Stimulated activated CD4-positive, alpha-beta T cell treated with anti-CD3 and anti-CD28 coated beads, TNF-alpha, amount 100 ng/mL, for 4 hours (primary cell): ENCODE measurements at regions not wholly inside any gene's neighbourhood (a gene's known extent, or its start where the extent isn't known, plus 50 kb on each side); places are given as distances from the start of the nearest gene placed in this dataset.

Experiments used
- DNase-seq, 3 experiments: peaks; one replicate each; pipeline ENCODE4 v3.0.0-alpha.2; 2020; ENCODE audit warnings: low read depth in 3 of 3

- no peak for DNase-seq
Observed at GRCh38 chr16:86362155-86362849, 148.0 kb upstream of the FOXF1 start.

DNA sequence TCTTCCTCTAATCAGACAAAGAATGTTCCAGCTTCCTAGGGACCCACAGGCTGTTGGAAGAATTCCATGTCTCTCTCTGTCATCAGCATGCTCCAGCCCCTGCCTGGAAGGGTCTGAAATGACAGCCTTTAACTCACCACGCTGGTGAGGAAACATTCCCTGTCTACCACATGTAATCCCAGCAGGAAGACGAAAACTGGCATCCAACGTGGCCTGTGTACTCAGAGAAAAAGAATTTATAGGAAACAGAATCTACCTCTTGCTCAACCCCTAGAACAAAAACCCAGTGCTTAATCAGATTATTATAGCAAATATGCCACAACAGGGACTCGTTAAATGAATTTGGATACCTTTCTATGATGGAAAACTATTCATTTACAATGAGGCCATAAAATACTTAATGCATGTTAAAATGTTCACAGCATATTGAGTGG is 147.3 kb upstream of the FOXF1 start:
- no peak for DNase-seq

DNA sequence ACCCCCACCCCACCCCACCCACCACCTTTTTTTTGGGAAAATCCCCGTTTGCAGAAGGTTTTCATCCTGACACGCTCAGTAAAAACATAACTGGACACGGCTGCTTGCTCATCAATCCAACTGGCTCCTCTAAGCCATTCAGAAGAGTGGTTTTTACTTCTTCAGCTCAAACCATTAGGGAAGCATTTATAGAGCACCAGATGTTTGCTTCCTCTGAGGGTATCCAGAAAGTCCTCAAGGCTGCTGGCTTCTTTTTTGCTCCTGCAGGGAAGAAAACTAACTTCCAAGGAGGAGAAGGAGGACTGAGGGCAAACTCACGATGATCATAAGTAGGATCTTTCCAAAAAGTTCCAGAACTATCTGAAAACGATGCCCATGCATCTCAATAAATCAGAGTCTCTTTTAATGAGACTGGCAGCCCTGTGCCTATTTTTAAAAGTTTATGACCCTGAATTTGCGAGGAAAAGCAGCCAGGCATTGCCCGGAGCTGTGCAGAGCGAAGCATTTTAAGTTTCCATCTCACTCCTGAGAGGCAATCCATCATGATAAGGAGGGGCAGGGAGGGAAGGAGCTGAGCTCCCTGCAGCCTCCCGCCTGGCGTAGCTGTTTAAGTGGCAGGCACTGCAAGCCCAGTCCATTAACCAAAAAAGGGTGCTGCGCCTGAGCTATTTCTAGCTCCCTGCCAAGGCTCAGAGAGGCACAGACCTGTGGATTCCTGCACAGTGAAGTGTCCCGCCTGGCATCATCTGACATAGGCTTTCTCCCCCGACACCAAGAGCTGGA is 146.3 kb upstream of the FOXF1 start:
- DNase-seq: no peak

- no peak for DNase-seq
Observed at GRCh38 chr16:86364653-86365380, 145.5 kb upstream of the FOXF1 start.

DNA sequence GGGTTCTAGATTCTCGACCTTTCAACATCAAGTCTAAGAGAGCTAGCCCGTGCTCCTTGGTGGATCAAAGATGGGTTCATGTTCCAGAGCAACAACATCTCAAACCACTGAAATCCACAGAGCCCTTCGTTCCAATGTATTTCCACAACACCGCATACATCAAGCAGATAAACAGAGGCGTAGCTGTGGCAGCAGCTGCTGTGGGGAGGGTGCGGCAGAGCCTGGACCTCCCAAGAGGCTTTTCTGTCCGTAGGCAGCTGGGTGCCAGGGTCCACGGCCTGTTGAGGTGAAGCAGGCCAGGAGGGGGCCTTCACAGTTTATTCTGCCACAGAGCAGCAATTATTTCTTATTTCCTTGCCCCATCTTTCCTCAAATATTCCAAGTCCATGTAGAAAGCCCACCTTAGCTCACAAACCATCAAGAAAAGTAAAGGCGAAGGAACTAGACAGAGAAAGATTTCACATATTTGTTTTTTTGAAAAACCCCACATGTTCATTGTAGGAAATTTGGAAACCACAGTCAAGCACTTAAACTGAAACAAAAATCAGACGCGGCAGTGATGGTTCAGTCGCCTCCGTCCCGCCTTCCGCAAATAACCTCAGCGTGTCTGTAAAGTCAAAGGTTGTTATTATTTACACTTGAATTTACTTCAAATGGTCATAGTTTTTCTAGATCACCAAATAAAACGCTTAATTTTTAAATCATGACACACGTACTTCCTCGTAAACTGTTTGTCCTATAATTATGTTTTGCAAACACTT is 144.6 kb upstream of the FOXF1 start:
- DNase-seq: no peak

DNA sequence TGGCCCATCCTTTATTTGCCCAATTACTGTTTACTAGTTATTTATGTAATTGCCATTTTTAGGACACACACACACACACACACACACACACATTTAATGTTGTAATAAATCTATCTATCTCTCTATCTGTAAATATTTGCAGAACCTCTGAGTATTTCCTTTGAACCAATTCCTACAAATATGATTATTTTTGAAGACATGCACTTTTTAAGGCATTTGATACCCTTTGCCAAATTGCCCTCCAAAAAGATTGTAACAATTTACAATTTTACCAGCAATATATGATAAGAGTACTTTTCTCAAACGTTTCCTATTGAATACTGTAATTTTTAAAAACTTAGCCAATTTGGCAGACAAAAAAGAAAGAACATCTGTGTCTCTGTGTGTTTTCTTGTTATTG is 143.8 kb upstream of the FOXF1 start:
- DNase-seq: no peak

DNA sequence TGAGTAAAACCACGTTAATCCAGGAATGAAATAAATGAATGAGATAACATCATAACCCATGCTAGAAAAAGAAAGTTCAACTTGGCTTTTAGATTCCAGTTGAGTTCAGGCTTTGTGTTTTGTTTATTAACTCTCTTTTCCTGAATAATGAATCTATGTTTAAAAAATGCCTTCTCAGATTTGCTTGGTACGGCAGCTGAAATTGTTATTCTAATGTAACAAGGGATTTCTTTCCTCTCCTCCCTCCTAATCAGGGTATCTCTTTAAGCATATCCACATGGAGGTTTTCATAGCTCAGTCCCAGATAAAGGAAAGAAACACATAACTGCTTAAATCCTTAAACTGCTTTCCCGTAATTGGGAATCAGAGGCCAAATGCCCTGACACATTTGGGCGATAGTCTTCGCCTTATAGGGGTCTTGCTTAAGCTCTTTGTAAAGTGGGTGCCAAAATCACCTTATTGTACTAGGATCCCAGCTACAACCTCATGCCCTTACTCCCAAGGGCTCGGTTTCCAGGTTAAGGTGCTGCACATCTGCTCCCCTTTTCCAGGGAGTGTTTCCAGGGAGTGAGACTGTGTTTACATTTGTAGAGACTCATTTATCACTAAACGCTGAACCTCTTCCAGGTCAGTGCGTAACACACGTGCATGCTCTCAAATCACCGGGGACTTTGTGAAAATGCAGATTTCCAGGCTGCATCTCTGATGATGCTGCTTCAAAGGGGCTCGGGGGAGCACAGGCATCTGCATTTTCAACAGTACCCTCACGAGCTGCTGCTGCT is 142.8 kb upstream of the FOXF1 start:
- DNase-seq: no peak

GRCh38 chr16:86368261-86368660 is 142.1 kb upstream of the FOXF1 start:
- DNase-seq: no peak

GRCh38 chr16:86370062-86370461 is 140.3 kb upstream of the FOXF1 start:
- DNase-seq: no peak

DNA sequence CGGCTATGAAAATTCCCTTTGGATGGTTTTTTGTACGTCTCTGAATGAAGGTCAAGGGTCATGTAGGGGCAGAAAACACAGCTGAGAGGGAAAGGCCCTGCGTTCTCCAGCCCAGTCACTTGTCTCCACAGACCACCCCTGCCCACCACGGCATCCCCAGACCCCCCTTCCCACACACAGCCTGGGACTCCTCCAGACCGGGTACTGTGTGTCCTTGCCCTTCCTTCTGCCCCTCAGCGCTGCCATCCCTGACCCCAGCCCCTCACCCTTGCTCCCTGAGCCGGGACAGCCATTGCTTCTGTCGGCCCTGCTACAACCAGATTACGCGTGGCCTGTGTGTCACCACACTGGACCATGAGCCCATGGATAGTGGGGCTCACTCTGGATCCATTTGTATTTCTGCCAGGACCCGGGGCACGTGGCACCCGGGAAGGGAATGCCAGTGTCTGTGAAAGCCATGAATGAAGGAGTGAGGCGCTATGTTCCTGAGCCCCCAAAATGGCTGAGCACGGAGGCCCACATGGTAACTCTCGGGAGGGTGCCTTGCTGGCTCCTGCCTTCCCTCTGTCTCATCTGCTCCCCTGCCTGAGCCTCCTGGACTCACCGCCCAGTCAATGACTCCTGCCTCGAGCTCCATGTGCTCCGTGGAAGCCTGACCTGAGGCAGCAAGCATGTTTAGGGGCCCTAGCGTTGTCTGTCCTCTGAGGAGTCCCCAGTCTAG is 139.1 kb upstream of the FOXF1 start:
- DNase-seq: no peak

DNA sequence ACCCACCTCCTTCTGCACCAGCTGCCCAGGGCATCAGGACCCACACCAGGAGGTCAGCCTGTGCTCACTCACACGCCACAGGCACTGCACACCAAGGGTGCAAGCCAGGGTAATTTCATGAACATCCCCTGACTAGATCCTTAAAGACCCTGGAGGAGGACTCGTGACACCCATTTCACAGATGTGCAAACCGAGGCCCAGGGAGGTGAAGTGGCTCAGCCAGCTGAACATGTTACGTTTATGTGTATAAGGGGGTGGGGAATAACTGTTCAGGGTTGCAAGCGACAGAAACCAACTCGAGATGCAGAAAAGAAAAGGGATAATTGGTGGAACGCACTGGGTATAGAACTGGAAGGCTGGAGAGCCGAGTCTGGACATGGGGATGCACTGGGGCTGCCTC is 138.1 kb upstream of the FOXF1 start:
- no peak for DNase-seq

DNA sequence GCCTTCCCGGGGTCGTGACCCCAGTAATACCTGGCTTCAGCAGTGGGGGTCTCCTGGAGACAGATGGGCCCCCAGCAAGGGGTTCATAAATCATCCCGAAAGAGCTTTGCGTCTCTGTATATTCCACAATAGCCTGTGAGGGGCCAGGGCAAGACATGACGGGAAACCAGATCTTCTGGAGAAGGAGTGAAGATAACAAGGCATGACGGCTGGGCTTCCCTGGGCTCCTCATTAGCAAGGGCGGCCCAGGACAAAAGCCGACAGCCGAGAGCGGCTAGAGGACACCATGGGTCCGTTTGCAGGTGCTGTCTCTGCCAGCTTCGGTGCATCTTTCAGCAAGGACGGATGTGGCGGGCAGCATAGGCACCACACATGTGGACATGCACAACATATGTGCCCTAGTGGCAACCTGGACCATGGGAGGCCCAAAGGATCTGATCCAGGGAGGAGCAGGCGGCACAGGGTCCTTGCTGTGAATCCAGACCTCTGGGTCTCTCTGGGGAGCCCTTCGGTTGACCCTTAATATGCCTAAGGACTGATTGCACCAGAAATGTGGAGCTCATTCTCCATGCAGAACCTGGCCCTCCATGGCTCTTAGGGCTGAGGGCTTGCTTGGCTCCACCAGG is 136.9 kb upstream of the FOXF1 start:
- DNase-seq: no peak

GRCh38 chr16:86374603-86375130 is 135.7 kb upstream of the FOXF1 start:
- DNase-seq: no peak

- DNase-seq: no peak
Observed at GRCh38 chr16:86375364-86375763, 135.0 kb upstream of the FOXF1 start.

DNA sequence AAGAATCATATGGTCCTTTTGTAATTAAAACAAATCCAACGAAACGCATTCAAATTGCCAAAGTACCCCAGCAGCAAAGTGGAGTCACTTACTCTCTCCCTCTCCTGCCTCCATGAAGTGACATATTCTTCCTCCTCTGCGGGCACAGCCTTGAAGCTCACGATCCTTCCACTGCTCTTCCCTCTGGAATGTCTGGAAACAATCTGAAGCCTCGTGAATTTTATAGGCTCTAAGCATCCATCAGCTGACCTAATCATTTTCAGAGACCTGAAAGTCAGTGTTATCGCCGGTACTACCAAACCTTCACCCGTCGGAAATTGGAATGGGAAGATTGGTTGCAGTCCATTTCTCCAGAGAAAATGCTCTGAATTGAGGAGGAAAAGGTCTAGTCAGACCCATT is 134.5 kb upstream of the FOXF1 start:
- DNase-seq: no peak

DNA sequence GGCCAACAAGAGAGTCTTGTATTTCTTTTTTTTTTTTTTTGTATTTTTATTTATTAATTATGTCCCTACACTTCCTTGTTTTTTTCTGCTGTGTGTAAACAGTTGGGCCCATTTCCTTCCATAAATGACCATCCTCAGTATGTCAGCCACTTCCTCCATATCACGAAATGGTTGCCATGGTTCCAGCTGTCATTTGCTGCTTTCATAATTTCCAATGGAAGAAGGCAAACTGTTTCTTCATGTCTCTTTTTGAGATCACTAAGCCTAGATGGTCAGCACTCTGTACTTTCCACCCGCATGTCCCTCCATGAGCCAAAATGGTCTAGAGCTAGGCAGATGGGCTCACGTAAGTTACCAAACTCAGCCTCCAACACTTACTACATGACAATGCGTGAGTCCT is 133.5 kb upstream of the FOXF1 start:
- DNase-seq: no peak

DNA sequence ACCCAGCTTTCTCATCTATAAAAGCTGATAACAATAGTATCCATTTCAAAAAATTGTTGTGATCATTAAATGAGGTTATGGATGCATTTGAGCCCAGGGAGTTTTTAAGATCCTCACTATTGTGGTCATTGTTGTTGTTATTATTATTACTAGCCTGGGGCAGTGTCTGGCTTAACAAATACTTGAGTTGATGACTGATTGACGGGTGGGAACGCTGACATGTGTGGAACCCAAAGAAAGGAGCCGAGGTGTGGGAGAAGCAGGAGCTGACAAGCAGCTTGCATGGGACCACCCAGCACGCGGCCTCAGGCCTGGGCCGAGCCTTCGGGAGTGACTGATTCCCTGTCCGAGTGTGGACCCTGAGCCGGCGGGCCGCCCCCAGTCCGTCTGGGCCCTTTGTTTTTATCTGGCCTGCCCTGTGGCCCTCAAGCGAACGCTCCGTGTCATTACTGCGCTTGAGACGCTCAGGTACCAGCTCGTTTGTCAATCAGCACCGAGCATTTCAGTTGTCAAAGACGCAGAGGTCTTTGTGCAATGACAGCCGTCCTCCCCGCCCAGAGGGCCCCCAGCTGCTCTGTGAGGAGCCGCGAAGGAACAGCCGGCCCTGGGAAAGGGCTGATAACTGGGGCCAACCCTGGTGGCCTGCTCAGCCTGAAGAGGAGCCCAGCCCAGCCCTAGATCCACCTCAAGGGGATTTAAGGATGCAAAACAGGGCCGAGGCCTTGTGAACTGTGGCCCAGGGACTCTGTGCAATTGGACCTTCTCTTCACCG is 132.9 kb upstream of the FOXF1 start:
- no peak for DNase-seq

- DNase-seq: no peak
Observed at GRCh38 chr16:86378128-86378527, 132.2 kb upstream of the FOXF1 start.
